ENCODE measurements at regions not wholly inside any gene's neighbourhood (a gene's known extent, or its start where the extent isn't known, plus 50 kb on each side); places are given as distances from the start of the nearest gene placed in this dataset.
"Not testable (repeated sequence)": the region's sequence is repeated elsewhere in the genome, so short reads cannot be mapped to it uniquely, and the experiment has no call there.

DNA sequence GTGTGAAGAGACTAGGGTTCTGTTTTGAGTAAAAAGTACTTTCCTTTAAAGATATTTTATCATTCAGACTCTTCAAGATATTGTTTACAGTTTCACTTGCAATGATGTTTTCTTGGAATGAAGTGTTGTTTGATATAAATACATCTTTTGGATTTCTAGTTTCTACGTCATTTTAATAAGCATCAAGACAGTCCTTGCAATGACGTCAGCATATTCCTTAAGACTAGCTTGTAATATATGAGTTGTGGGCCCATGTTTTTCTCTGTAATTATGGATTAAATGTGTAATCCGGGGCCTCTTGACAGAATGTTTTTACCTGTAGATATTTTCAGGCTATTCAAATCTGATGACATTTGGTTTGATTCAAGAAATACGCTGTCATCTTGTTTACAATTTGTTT, 66.1 kb downstream of the RBMX2 start:
- intact Hi-C loops (cut with DNase I, micrococcal nuclease) = no loop called here
- ATAC-seq (no peak), DNase-seq (no peak)

DNA sequence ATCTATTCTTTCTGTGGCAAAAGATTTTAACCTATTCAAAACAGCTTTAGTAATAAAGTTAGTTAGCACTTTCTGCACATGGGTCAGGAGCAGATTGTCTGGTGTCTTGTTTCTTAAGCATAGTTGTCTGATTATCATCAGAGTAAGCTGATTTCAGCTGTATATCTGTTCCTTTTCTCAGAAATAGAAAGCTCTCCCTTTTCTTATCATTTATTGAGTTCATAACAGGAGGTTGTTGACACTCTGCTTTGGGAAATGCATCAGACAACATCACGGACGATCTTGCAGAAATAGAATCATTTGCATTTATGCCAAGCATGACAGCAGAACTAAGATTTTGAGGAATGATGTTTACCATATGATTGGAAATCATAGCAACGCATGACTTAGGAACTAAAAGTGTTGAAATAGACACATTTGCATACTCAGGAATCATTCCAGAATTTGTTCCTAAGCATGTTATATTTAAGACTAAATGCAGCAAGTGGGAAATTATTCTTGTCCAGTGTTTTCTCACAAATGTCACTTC, 66.7 kb downstream of the RBMX2 start:
- ATAC-seq (no peak), DNase-seq (no peak)
- intact Hi-C loops (cut with DNase I, micrococcal nuclease) = no loop called here

DNA sequence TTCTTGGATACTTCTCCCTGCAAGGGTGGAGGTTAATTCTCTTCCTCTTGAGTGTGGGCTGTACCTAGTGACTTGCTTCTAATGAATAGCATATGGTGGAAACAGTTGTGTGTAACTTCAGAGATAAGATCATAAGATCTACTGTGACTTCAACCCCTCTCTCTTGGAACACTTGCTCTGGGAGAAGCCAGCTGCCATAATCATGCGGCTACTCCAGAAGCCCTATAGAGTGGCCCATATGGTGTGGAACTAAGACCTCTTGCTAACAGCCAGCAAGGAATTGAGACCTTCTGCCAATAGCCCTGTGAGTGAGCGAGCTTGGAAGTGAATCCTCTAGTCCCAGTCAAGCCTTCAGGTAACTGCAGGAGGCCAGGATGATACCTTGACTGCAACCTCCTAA, 81.1 kb downstream of the RBMX2 start:
- intact Hi-C loops (cut with DNase I, micrococcal nuclease) = no loop called here
- no peak for DNase-seq

DNA sequence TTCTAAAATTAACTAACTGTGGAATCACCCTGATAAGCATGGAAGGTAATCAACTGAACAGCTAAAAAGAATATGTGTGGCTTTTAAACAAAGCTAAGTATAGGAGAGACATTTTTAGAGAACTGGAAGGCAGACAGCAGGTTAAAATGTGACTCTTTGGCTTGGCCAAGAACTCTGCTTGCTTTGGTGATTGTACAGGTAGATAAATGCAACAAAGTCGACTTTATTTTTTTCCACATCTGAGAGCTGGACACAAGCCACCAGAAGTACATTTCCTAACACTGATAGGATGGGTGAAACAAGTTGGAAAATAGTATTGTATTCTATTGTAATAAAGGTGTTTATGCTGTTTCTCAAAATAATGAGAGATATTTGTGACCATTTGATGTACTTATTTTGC, 84.1 kb downstream of the RBMX2 start:
- DNase-seq (no peak), ATAC-seq (no peak)
- intact Hi-C loops (cut with DNase I, micrococcal nuclease) = no loop called here

More for the DNA sequence above, 81.1 kb downstream of the RBMX2 start:
- ATAC-seq = no peak

- intact Hi-C loops (cut with DNase I, micrococcal nuclease); DNase-seq; ATAC-seq: not testable (repeated sequence)
Measured at GRCh38 chrX:130495502-130495901, 93.7 kb downstream of the RBMX2 start.

DNA sequence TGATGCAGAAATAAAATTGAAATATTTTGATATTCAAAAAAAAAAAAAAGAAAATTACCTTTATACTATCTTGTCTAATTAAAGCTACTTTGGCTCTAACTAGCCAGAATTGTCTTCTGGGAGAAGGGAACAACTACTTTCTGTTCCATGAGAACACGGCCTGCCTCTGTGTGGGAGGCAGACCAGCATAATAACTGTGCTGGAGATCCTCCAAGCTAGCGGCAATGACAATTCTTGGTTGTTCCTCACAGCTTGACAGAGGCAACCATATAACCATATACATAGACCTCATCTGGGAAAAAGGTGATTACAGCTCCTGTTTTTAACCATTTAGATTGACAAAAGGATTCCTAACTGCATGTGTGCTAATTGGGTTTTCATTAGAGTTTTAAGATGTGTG, 95.7 kb downstream of the RBMX2 start:
- DNase-seq (no peak), ATAC-seq (no peak)
- intact Hi-C loops (cut with DNase I, micrococcal nuclease) = no loop called here

GRCh38 chrX:130498653-130499274, 97.0 kb downstream of the RBMX2 start:
- intact Hi-C loops (cut with DNase I, micrococcal nuclease) = no loop called here
- ATAC-seq (no peak), DNase-seq (no peak)

DNA sequence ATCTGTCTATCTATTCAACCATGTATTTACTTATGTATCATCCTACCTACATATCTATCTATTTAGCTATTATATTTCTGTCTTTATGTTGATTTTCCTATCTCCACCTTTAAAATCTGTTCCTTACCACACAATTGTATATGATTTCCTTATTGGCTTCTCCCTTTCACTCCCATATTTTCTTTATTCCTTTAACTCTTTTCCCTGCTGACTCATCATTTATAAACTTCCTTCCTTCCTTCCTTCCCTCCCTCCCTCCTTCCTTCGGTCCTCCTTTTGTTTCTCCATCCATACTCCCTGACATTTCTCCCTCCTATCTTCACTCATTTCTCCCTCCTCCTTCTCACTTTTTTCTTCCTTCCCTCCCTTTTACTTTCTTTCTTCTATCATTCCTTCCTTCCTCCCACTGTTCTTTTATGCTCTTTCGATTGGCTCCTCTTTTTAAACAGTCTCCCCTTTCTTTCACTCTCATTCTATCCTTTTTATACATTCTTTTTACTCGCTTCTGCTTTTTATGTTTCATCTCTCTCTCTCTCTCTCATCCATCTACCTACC, 100.3 kb downstream of the RBMX2 start:
- DNase-seq = no peak
- ATAC-seq = no peak
- intact Hi-C loops (cut with DNase I, micrococcal nuclease) = no loop called here

- intact Hi-C loops (cut with DNase I, micrococcal nuclease) = no loop called here
- ATAC-seq (no peak), DNase-seq (no peak)
Measured at GRCh38 chrX:130504019-130504418, 102.2 kb downstream of the RBMX2 start.

- intact Hi-C loops (cut with DNase I, micrococcal nuclease) = no loop called here
- DNase-seq (no peak), ATAC-seq (no peak)
Measured at GRCh38 chrX:130507015-130507414, 105.2 kb downstream of the RBMX2 start.

- DNase-seq; intact Hi-C loops (cut with DNase I, micrococcal nuclease); ATAC-seq: not testable (repeated sequence)
Measured at GRCh38 chrX:130512534-130512933, 110.7 kb downstream of the RBMX2 start.

GRCh38 chrX:130516123-130516522, 114.3 kb downstream of the RBMX2 start:
- DNase-seq = no peak
- ATAC-seq = no peak
- intact Hi-C loops (cut with DNase I, micrococcal nuclease) = no loop called here

GRCh38 chrX:130523460-130524394, 121.9 kb downstream of the RBMX2 start:
- ATAC-seq (peak; percentile 38), DNase-seq (peak in 1 of 2 donors; percentile 28)
- intact Hi-C loops (cut with DNase I, micrococcal nuclease) = no loop called here

DNA sequence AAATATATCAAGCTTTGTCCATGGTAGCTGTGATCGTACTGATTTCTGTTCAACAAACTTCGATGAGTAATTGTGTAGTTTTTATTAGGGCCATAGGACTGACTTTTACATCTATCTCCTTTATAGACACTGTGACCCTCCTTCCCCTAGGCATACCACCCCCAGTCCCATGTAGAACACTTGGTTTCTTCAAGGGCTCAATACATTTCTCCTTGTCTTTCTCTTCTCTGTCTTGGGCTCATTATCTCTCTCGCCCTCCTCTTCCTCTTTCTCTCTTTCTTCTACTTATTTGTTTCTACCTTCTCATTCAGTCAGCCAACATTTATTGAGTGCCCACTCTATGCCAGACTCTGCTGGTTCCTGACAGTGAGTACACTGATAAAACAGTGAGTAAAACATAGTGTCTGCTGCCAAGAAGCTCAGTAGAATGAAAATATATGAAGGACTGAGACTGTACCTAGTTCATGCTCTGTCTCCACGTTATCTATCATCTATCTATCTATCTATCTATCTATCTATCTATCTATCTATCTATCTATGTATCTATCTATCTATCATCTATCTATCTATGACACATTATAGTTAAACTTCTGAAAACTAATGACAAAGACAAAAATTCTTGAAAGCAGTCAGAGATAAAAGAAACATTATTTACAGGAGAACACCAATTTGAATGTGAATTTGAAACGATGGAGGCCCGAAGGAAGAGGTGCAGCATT, 122.8 kb downstream of the RBMX2 start:
- intact Hi-C loops (cut with DNase I, micrococcal nuclease) = no loop called here
- DNase-seq (no peak), ATAC-seq (no peak)

DNA sequence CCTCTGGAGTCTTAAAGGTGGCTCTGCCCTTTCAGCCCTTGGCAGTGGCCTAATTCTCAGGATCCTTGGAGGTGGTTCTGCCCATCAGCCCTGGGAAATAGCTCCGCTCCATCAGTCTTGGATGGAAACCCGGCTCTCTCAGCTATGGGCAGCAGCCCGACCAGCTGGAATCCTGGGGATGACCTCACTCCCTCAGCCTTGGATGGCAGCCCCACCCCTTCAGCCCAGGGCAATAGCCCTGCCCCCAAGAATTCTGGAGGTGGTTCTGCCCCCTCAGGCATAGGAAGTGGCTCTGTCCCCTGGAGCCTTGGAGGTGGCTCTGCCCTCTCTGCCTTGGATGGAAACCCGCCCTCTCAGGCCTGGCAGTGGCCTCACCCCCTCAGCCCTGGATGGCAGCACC, 127.7 kb downstream of the RBMX2 start:
- no peak for ATAC-seq
- DNase-seq = no peak
- intact Hi-C loops (cut with DNase I, micrococcal nuclease) = no loop called here

- intact Hi-C loops (cut with DNase I, micrococcal nuclease) = no loop called here
- no peak for ATAC-seq
Measured at GRCh38 chrX:130531066-130531465, 129.3 kb downstream of the RBMX2 start.

DNA sequence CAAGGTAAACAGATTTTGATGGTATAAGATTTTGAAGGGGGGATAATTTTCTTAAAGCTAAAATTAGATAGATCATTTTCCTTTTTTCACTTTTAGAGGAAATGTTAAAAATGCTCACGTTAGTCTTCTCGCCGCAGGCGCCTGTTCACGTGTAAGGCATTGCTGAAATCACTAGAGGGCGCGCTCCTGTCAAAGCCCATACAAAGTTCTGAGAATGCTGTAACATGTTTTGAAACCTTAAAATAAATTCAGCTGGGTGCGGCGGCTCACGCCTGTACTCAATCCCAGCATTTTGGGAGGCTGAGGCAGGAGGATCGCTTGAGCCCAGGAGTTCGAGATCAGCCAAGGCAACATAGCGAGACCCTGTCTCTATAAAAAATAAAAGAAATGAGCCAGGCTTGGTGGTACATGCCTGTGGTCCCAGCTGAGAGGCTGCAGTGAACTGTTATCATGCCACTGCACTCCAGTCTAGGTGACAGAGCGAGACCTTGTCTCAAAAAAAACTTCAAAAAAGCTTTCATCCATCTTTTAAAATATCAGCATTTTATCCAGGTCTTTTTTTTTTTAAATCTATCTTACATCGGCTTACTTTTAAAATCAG, 138.0 kb downstream of the RBMX2 start:
- intact Hi-C loops (cut with DNase I, micrococcal nuclease) = loop anchor here in 1 of 2 donors (5.0 kb wide), 1 partner anchor 377 kb away; no protein-coding TSS in a partner anchor
- DNase-seq (peak in 1 of 2 donors; percentile 40), ATAC-seq (peak; percentile 52)

More at GRCh38 chrX:130531066-130531465, 129.3 kb downstream of the RBMX2 start:
- DNase-seq = no peak

DNA sequence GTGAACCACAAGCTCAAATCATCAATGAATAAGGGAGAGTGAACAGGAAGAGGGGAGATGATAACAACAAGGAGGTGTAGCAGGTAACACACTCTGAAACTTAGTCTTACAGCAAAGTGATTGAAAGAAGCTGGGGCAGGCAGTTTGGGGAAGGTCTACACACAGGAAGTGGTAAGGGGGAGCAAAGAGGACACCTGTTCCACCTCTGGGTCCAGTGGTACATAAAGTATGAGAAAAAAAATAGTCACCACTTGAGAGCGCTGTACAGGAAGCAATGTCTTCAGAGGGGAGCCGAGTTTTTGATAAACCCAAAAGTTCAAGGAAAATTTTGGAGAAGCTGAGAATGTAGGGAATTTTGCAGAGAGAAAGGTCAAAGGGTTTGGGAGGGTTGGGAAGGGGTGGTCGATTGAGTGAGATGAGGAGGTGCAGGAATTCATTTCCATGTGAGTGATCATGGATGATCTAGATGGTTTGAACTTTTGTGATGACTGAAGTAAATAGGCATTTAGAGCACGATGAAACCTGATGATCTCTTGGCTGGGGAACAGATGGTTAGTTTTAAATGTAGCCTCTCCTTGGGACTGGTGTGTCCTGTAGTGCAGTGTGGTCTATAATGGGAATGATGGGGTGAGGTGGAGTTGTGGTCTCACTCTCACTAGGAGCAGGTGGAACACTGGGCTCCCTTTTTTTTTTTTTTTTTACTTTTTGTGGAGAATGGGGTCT, 142.0 kb downstream of the RBMX2 start:
- ATAC-seq (no peak), DNase-seq (no peak)
- intact Hi-C loops (cut with DNase I, micrococcal nuclease) = no loop called here
